Mesothelial cell of epicardium (in vitro differentiated cells): ENCODE measurements at regions not wholly inside any gene's neighbourhood (a gene's known extent, or its start where the extent isn't known, plus 50 kb on each side); places are given as distances from the start of the nearest gene placed in this dataset.

Experiments used
- DNase-seq, 2 experiments: peaks; one replicate each; pipeline ENCODE4 v3.0.0; 2021; ENCODE audit warnings: low spot score in 2 of 2; ENCODE audit not compliant: unreplicated experiment in 2 of 2
- H3K27ac Mint-ChIP-seq: 2 replicates; pipeline ENCODE4 v1.8.0; 2021; ENCODE audit warnings: mixed read lengths
- H3K27me3 Mint-ChIP-seq: 2 replicates; pipeline ENCODE4 v1.8.0; 2021; ENCODE audit warnings: low read depth, mixed read lengths
- H3K36me3 Mint-ChIP-seq: 2 replicates; pipeline ENCODE4 v1.8.0; 2021; ENCODE audit warnings: mixed read lengths
- H3K4me1 Mint-ChIP-seq: 2 replicates; pipeline ENCODE4 v1.8.0; 2021; ENCODE audit warnings: mixed read lengths
- H3K4me3 Mint-ChIP-seq: 2 replicates; pipeline ENCODE4 v1.8.0; 2021; ENCODE audit warnings: mild to moderate bottlenecking, moderate library complexity, mixed read lengths
- H3K9me3 Mint-ChIP-seq: 2 replicates; pipeline ENCODE4 v1.8.0; 2021; ENCODE audit warnings: mixed read lengths
- TF ChIP-seq, protein P1 (sequence below): fragments of 200-600 bp; sonication (generic); IDR thresholded peaks from one replicate; pipeline ENCODE4 v1.5.0; 2021; ENCODE audit warnings: antibody characterized with exemption; ENCODE audit not compliant: unreplicated experiment

DNA sequence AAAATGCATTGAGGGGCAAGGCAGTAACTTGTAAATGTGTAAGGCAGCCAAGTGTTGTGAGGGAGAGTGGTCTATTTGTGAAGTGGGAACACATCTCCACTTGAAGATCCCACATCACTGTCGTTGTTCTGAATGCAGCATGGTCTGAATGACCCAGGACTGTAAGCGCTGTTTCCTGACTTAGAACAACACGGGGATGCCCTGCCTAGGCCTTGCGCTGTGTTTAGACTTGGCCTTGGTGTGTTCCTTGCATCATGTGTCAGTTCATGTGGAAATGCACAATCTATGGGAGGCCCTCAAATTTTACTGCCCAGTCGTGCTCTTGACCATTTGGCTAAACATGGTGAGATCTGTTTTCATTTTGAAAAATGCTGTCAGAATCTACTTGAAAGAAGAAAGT lies 205.1 kb downstream of the SOX11 start:
- no peak for DNase-seq
- no peak overlapping the region for H3K4me3 Mint-ChIP-seq
- no peaks in the 10 kb centered on the region for H3K4me1 Mint-ChIP-seq
- no peaks in the 10 kb centered on the region for H3K36me3 Mint-ChIP-seq
- no peak overlapping the region for H3K27ac Mint-ChIP-seq
- TF ChIP-seq, protein P1, sequence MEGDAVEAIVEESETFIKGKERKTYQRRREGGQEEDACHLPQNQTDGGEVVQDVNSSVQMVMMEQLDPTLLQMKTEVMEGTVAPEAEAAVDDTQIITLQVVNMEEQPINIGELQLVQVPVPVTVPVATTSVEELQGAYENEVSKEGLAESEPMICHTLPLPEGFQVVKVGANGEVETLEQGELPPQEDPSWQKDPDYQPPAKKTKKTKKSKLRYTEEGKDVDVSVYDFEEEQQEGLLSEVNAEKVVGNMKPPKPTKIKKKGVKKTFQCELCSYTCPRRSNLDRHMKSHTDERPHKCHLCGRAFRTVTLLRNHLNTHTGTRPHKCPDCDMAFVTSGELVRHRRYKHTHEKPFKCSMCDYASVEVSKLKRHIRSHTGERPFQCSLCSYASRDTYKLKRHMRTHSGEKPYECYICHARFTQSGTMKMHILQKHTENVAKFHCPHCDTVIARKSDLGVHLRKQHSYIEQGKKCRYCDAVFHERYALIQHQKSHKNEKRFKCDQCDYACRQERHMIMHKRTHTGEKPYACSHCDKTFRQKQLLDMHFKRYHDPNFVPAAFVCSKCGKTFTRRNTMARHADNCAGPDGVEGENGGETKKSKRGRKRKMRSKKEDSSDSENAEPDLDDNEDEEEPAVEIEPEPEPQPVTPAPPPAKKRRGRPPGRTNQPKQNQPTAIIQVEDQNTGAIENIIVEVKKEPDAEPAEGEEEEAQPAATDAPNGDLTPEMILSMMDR: no peak
- no peaks in the 10 kb centered on the region for H3K27me3 Mint-ChIP-seq
- H3K9me3 Mint-ChIP-seq: peaks cover 6% of the 10 kb centered on the region

DNA sequence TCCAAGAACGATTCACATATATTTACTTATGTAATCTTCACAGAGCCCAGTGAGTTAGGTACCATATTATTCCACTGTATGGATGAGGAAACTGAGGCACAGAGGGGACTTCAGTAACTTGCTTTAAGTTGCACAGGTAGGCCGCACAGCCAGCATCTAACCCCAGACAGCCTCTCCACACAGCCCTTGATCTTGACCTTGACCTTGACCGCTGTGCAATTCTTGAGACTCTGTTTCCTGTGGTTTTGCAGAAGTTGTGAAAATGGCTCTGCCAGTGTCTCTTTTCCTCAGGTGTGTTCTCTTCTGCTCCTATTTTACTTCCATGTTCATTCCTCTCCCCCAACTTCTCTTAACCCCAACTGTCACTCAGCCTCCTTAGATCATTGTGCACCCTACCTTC lies 206.5 kb downstream of the SOX11 start:
- TF ChIP-seq, protein P1: no peak
- no peaks in the 10 kb centered on the region for H3K4me1 Mint-ChIP-seq
- no peak overlapping the region for H3K27ac Mint-ChIP-seq
- peaks cover 6% of the 10 kb centered on the region for H3K9me3 Mint-ChIP-seq
- H3K36me3 Mint-ChIP-seq: no peaks in the 10 kb centered on the region
- DNase-seq: no peak
- H3K4me3 Mint-ChIP-seq: no peak overlapping the region
- H3K27me3 Mint-ChIP-seq: no peaks in the 10 kb centered on the region

DNA sequence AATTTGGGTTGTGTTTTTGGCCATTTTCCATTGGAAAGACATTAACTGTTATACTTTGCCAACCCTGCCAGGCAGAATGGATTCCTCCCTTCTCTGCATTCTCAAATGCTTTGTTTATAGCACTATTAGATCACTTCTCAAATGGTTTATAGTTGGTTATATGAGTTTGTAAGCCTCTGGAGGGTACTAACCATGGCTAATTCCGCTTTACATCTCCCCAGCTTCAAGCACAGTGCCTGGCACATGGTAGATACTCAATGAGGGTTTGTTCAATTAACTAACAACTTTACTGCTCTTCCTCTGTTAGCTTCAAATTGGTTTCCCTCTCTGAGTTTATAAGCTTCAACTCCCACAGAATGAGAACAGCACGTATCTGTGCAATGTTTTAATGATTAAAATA lies 213.5 kb downstream of the SOX11 start:
- H3K9me3 Mint-ChIP-seq: no peaks in the 10 kb centered on the region
- H3K4me1 Mint-ChIP-seq: peaks cover 8% of the 10 kb centered on the region
- TF ChIP-seq, protein P1: no peak
- H3K27ac Mint-ChIP-seq: no peak overlapping the region
- no peak overlapping the region for H3K4me3 Mint-ChIP-seq
- no peaks in the 10 kb centered on the region for H3K36me3 Mint-ChIP-seq
- no peak for DNase-seq
- H3K27me3 Mint-ChIP-seq: no peaks in the 10 kb centered on the region

DNA sequence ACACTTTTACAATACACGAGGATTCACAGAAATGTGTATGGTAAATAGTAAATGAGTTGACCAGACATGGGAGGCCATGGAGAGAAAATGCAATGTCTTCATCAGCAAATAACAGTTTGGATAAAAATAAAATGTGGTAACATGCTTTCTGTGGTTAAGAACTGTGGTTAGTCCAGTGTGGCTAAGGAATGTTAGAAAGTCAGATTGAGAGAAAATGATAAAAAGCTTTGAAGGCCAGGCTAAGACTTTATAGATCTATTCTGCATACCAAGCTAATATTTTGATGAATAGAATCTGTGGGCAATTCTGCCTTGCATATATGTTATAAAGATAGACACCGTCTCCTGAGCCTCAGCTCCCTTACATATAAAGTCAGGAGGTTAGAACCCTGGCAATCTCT lies 215.9 kb downstream of the SOX11 start:
- DNase-seq: no peak
- H3K4me3 Mint-ChIP-seq: no peak overlapping the region
- H3K36me3 Mint-ChIP-seq: no peaks in the 10 kb centered on the region
- TF ChIP-seq, protein P1: no peak
- H3K9me3 Mint-ChIP-seq: no peaks in the 10 kb centered on the region
- peaks cover 16% of the 10 kb centered on the region for H3K4me1 Mint-ChIP-seq
- no peaks in the 10 kb centered on the region for H3K27me3 Mint-ChIP-seq
- H3K27ac Mint-ChIP-seq: no peak overlapping the region

DNA sequence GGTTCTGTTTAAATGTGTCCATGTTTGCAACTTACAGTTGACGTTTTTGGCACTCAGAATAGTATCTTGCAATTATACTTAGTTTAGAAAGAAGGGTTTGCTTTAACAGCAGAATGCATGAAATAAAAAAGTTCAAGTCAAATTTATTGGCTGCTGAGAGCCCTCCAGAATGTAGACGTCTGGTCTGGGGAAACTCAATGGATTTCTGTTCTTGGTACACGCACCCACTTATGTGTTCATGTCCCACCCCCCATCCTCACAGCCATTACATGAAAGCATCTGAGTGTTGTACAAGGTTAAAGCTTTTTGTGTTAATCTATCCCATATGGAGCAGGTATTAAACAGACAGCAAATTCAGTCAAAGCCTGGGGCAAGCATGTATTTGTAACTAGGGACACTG lies 219.5 kb downstream of the SOX11 start:
- no peak overlapping the region for H3K27ac Mint-ChIP-seq
- TF ChIP-seq, protein P1: no peak
- no peaks in the 10 kb centered on the region for H3K27me3 Mint-ChIP-seq
- H3K4me1 Mint-ChIP-seq: peaks cover 34% of the 10 kb centered on the region
- no peak overlapping the region for H3K4me3 Mint-ChIP-seq
- H3K9me3 Mint-ChIP-seq: no peaks in the 10 kb centered on the region
- no peak for DNase-seq
- no peaks in the 10 kb centered on the region for H3K36me3 Mint-ChIP-seq

DNA sequence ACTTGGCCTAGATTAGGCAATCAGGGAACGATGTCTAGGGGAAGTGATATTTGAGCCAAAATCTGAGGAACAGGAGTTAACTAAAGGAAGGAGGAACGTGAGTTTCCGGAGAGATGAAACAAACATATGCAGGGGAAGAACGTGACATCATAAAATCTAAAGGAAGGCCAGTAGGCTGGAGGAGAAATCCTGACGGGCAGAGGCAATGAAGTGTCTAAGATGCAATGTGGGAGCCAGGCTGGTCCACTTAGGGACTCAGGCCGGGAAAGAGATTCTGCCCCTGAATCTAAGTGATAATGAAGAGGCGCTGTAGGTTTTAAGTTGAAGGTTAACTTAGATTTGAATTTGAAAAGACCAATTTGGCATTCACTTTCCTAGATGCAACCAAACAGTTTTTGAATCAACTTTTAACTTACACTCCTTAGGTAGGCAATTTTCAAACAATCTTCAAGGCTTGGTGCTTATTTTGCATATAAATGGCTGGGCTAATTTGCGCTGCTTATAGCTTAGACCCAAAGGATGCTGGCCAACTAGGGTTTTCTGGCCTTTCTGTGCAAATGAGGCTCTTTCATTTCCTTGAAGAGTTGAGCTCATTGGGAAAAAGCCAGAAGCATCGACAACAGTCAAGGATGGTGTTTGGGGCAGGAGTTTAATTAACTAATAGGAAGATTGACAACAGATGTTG lies 221.7 kb downstream of the SOX11 start:
- no peak for DNase-seq
- H3K9me3 Mint-ChIP-seq: peaks cover 12% of the 10 kb centered on the region
- H3K4me1 Mint-ChIP-seq: peaks cover 28% of the 10 kb centered on the region
- H3K27me3 Mint-ChIP-seq: no peaks in the 10 kb centered on the region
- TF ChIP-seq, protein P1: no peak
- peaks cover under 1% of the 10 kb centered on the region for H3K36me3 Mint-ChIP-seq
- no peak overlapping the region for H3K27ac Mint-ChIP-seq
- no peak overlapping the region for H3K4me3 Mint-ChIP-seq
